Keratinocyte (primary cell): ENCODE measurements at regions not wholly inside any gene's neighbourhood (a gene's known extent, or its start where the extent isn't known, plus 50 kb on each side); places are given as distances from the start of the nearest gene placed in this dataset.

Experiments
- DNase-seq: peaks from one replicate; pipeline ENCODE4 v3.0.0-alpha.2; 2011; ENCODE audit warnings: low read depth, missing footprints, low spot score
- FAIRE-seq: peaks from 2 replicates; lab custom pipeline; 2011; peaks lifted over from hg19 to GRCh38; lab: Jason Lieb, UNC
- H2AFZ ChIP-seq: 2 replicates; pipeline ENCODE4 v1.6.0; 2012; ENCODE audit warnings: low read length, control low read depth, inconsistent platforms; ENCODE audit not compliant: control insufficient read depth
- H3K27ac ChIP-seq: 2 replicates; pipeline ENCODE4 v1.5.1; 2011; ENCODE audit warnings: low read length; ENCODE audit not compliant: control insufficient read depth, insufficient read depth
- H3K27me3 ChIP-seq: 3 replicates; pipeline ENCODE4 v1.6.0; 2011; ENCODE audit warnings: low read length; ENCODE audit not compliant: control insufficient read depth, insufficient read depth; ENCODE audit errors: extremely low read depth
- H3K36me3 ChIP-seq, 2 experiments: 2 replicates in 1 of 2; 3 replicates in 1 of 2; pipeline ENCODE4 v1.5.1; 2011; ENCODE audit warnings: low read length in 2 of 2, mild to moderate bottlenecking in 1 of 2; ENCODE audit not compliant: control insufficient read depth in 2 of 2, insufficient read depth in 2 of 2; ENCODE audit errors: extremely low read depth in 1 of 2
- H3K4me1 ChIP-seq: 3 replicates; pipeline ENCODE4 v1.5.1; 2011; ENCODE audit warnings: low read length; ENCODE audit not compliant: control insufficient read depth, insufficient read depth; ENCODE audit errors: extremely low read depth
- H3K4me2 ChIP-seq: 3 replicates; pipeline ENCODE4 v1.6.0; 2011; ENCODE audit warnings: low read depth, low read length; ENCODE audit not compliant: control insufficient read depth, insufficient read depth; ENCODE audit errors: extremely low read depth
- H3K4me3 ChIP-seq, 3 experiments: fragments of 200-600 bp in 1 of 3; sonication (generic) in 1 of 3; 2 replicates in 2 of 3; 3 replicates in 1 of 3; pipeline ENCODE4 v1.5.1; 2011 to 2016; ENCODE audit warnings: low read length in 3 of 3, mild to moderate bottlenecking in 3 of 3, control low read depth in 2 of 3, inconsistent platforms in 1 of 3, low read depth in 1 of 3, mixed read lengths in 1 of 3, mixed run types in 1 of 3, moderate library complexity in 1 of 3; ENCODE audit not compliant: control insufficient read depth in 2 of 3, insufficient read depth in 2 of 3; ENCODE audit errors: extremely low read depth in 1 of 3
- H3K79me2 ChIP-seq: 2 replicates; pipeline ENCODE4 v1.6.0; 2012; ENCODE audit warnings: low read length; ENCODE audit not compliant: control insufficient read depth, insufficient read depth
- H3K9ac ChIP-seq: 3 replicates; pipeline ENCODE4 v1.6.0; 2011; ENCODE audit warnings: low read length; ENCODE audit not compliant: control insufficient read depth, insufficient read depth; ENCODE audit errors: extremely low read depth
- H3K9me1 ChIP-seq: 3 replicates; pipeline ENCODE4 v1.6.0; 2011; ENCODE audit warnings: low read length; ENCODE audit not compliant: control insufficient read depth, insufficient read depth; ENCODE audit errors: extremely low read depth
- H3K9me3 ChIP-seq: 2 replicates; pipeline ENCODE4 v1.5.1; 2012; ENCODE audit warnings: low read depth, low read length; ENCODE audit not compliant: control insufficient read depth
- H4K20me1 ChIP-seq: 3 replicates; pipeline ENCODE4 v1.6.0; 2011; ENCODE audit warnings: low read length; ENCODE audit not compliant: control insufficient read depth, insufficient read depth; ENCODE audit errors: extremely low read depth
- CTCF ChIP-seq, 3 experiments: IDR thresholded peaks in 1 of 3; conservative IDR thresholded peaks in 1 of 3; optimal IDR thresholded peaks in 1 of 3; 2 replicates in 2 of 3; 3 replicates in 1 of 3; pipeline versions ENCODE3 to v1.5.1; 2011; ENCODE audit warnings: low read length in 3 of 3, mild to moderate bottlenecking in 3 of 3, moderate library complexity in 2 of 3, control low read depth in 1 of 3, inconsistent platforms in 1 of 3; ENCODE audit not compliant: insufficient read depth in 2 of 3; ENCODE audit errors: extremely low read depth in 1 of 3
- EZH2 ChIP-seq: IDR thresholded peaks from one replicate; pipeline ENCODE4 v1.6.1; 2012; ENCODE audit warnings: inconsistent platforms, mild to moderate bottlenecking, low read length, moderate library complexity
- dilution Hi-C: fragments of 300-500 bp; cut with MboI; formaldehyde crosslinking; loops from one replicate; pipeline ENCODE4 v1.7.0; 2020; ENCODE audit warnings: low sequenced_read_pairs; ENCODE audit not compliant: extremely low pct_ligation_motif_present

- no peaks in the 10 kb centered on the region for H3K79me2 ChIP-seq
- no peaks in the 10 kb centered on the region for H3K27me3 ChIP-seq
- dilution Hi-C loops = no loop called here
- H3K36me3 ChIP-seq = no peaks in the 10 kb centered on the region
- TF ChIP-seq CTCF (optimal IDR thresholded peaks at IDR 0.05 in 1 of 3, IDR thresholded peaks at IDR 0.05 in 1 of 3, conservative IDR thresholded peaks at IDR 0.05 in 1 of 3; ENCODE audit: extremely low read depth in 1 of 3, insufficient read depth in 2 of 3, low read length in 3 of 3) (no peak), EZH2 (no peak)
- H3K27ac ChIP-seq = no peak overlapping the region
- no peaks in the 10 kb centered on the region for H3K4me1 ChIP-seq
- DNase-seq (no peak), FAIRE-seq (no peak)
- H4K20me1 ChIP-seq = no peaks in the 10 kb centered on the region
- H3K9me3 ChIP-seq = no peaks in the 10 kb centered on the region
- H3K4me3 ChIP-seq = no peak overlapping the region
- no peak overlapping the region for H3K4me2 ChIP-seq
- H2AFZ ChIP-seq = no peak overlapping the region
- H3K9ac ChIP-seq = no peak overlapping the region
- no peaks in the 10 kb centered on the region for H3K9me1 ChIP-seq
Measured at GRCh38 chr5:25091921-25092320, 447.1 kb upstream of the CDH10 start.

- no peaks in the 10 kb centered on the region for H3K9me1 ChIP-seq
- no peaks in the 10 kb centered on the region for H3K4me1 ChIP-seq
- H3K27ac ChIP-seq = no peak overlapping the region
- FAIRE-seq (no peak), DNase-seq (no peak)
- no peaks in the 10 kb centered on the region for H3K27me3 ChIP-seq
- TF ChIP-seq CTCF (optimal IDR thresholded peaks at IDR 0.05 in 1 of 3, IDR thresholded peaks at IDR 0.05 in 1 of 3, conservative IDR thresholded peaks at IDR 0.05 in 1 of 3; ENCODE audit: extremely low read depth in 1 of 3, insufficient read depth in 2 of 3, low read length in 3 of 3) = no peak
- no peak for TF ChIP-seq EZH2
- dilution Hi-C loops = no loop called here
- H3K79me2 ChIP-seq = no peaks in the 10 kb centered on the region
- no peak overlapping the region for H3K4me3 ChIP-seq
- no peak overlapping the region for H3K4me2 ChIP-seq
- H3K9me3 ChIP-seq = no peaks in the 10 kb centered on the region
- H3K9ac ChIP-seq = no peak overlapping the region
- H3K36me3 ChIP-seq = no peaks in the 10 kb centered on the region
- no peak overlapping the region for H2AFZ ChIP-seq
- H4K20me1 ChIP-seq = no peaks in the 10 kb centered on the region
Measured at GRCh38 chr5:25090854-25091253, 446.1 kb upstream of the CDH10 start.
